ENCODE measurements at regions not wholly inside any gene's neighbourhood (a gene's known extent, or its start where the extent isn't known, plus 50 kb on each side); places are given as distances from the start of the nearest gene placed in this dataset.

DNA sequence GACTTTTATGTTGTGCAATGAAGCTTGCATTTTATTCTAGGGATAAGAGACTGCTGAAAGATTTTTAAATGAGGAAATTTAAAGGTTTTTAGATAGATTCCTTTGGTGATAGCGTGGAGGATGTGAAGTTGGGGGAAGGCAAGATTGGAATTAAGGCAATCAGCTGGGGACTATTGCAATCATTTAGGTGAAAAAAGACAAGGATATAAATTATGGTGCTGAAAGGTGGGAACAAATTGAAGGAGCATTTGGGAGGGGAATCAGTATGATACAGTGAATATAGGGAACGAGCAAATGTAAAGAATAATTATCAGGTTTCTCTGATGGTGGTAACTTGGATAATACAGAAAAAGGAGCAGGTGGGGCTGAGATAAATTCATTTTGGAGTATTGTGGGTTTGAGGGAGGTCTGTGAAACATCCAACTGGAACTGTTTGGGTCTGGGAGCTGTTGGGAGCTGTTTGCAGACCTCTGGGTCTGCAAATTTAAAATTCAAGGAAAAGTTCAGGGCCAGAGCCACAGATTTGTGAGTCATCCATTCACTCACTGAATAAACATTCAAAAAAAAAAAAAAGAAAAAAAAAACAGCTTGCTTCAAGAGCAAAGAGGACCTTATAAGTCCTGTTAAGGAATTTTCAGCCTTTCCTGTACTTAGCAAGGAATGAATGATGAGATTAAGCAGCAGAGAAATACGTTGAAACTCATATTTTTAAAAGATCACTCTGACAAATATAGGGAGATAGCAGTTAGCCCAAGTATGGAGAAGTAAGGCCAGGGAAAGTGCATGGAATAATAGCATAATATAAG lies 257.5 kb upstream of the FN1 start:
- DNase-seq (ENCODE audit: low read depth in 2 of 2): peak in 1 of 2 donors; percentile 70

DNA sequence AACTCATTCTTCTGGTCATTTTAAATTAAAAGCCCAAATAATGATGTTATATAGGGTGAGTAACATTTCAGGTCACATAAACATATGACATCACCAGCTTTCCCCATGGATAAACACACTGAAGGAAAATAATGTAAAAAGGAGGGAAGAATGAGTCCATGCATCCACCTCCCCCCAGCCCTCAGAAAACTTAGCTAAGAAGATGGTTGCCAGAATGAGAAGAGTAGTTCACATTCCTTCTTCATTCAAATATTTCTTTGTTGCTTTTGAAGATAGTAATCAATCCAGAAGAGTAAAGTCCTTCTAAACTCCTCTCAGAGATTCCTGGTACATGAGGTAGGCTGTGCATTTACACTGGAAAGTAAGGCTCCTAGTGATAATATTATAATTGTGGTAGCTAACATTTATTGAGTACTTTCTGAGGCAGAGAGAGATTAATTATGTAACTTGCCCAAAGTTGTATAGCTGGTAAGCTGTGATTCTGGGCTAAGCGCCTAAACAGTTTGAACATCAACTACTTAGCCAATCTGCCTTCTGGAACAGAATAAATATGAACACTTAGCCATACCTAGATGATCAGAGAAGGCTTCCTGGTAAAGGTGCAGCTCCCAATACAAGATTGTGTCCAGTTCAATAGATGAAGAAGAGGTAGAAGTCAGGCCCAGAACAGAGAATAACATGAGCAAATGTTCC lies 256.7 kb upstream of the FN1 start:
- peak in 1 of 2 donors; percentile 50 for DNase-seq (ENCODE audit: low read depth in 2 of 2)

DNA sequence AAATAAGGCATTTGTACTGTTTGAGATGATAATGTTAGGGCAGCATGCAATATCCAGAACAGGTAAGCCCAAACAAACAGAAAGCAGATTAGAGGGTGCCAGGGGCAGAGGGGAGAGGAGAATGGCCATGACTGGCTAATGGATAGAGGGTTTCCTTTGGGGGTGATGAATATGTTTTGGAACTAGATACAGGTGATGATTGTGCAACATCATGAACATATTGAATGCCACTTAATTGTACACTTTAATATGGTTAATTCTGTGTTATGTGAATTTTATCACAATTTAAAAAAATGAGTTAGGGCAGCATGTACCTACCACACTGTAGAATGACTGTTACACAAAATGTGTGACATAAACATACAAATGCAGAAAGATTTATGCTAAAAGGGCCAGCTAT lies 255.5 kb upstream of the FN1 start:
- DNase-seq (ENCODE audit: low read depth in 2 of 2): no peak

DNA sequence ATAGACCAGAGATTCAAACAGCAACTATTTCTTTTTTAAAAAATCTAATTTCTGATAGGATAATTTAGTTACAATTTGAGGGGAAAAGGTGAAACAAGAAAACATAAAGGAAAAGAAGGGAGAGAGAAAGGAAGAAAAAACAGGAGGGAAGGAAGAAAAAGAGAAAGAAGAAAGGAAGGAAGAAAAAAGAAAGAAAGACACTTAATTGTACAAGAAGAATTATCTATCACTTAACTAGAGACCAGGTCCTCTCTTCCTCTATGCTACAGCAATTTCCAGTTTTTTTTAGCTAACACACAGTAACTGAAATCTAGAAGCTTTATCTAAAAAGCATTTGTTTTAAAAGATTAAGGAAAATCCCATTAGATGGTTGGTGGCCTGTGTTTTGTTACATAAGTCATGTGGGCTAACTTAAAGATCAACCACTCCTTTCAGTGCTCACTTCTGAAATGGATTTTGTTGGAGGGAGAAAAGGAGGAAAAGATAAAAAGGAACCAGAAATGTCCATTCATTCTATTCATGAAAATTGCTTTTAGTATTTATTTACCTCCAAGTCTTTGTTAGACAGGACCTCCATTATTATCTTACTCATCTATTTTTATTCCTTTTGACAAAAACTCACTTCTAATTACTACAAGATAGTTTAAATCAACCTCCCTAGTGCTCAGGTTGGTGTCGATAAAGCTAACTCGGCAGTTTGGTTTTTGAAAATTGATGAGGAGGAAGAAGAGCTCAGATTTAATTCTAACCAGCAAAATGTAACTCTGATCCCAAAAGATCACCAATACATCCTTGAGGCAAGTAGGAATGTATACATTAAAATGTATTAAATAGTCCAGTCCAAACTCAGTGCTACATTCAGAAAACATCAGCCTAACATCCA lies 251.5 kb upstream of the FN1 start:
- no peak for DNase-seq (ENCODE audit: low read depth in 2 of 2)

DNA sequence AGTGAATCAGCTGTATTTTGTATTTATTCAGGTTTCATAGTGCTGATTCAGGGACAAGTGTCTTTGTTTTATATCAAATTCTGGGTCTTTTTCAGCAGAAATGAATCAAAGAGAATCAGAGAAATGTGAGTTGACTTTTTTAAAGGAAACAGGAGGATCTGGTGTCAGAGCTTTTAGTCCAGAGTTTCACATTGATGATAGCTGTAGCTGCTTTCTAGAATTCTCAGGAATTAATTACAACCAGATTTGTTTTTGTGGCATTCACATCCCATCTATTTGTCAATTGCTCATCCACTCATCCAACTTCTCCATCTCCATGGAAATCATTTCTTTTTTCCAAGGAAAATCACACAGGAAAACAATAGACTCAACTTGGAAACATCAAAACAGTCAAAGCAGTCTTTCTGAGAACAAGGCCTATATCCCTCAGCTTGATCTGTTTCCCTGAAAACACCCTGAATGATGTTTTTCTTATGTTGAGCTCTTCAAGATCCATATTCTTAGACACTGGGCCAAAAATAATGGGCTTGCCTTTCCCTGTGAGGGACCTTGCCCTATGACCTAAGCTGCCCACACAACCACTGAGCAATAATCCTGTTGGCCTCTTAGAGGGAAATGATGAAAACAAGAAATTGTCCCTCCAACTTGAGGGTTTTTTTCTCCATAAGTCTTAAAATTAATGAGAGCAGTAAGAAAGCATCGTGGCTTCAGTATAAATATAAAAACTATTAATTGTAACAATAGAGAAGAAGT lies 249.5 kb upstream of the FN1 start:
- DNase-seq (ENCODE audit: low read depth in 2 of 2): no peak

DNA sequence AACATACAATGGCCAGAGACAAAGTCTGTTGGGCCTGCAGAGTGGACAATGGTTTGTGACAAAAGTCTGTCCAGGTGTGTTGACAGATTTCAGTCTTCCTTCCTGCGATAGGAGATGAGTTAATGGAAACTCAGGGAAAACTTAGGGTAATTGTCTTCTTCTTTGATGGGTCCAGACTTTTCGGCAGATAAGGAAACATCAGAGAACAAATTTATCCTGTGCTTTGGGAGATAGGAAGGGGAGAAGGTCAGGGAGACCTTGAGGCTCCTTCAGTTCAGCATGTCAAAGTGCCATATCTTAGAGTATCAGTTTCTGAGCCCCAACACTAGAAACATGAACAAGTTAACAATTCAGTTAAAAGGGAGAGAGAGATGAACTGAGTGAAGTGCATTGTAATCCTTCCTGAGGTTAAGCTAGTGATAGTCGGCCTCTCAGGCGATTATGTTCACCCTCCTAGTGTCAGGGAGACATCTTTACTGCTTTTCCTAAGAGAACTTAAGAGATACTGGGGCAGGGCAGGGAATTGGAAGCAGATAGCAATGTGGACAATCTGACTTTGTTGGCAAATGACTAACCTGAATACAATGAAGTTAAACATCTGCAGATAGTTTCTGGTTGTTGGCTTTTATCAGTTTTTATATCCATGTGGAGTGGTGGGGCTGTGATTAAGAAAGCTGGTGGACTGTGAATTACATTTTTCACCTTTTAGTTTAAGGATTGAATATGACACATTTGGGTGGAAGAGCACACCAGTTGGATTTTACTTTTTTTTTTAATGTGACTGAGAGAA lies 248.8 kb upstream of the FN1 start:
- DNase-seq (ENCODE audit: low read depth in 2 of 2): no peak

DNA sequence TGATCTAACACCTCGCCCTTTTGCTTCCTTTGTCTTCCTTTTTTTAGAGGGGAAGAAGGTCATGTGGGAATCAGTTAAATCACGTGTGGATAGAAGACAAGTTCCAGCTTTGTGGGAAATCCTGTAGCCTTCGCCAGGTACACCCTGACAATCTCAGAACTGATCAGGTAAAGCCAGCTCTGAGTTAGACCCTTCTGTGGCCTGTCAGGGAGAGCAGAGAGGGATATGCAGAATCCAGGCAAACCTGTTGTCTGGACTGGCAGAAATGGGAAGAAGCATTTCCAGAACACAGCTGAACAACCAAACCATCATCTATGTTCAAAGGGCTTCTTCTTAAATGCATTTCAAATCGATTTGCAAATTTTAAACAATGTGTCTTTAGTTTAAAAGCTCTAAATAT lies 247.4 kb upstream of the FN1 start:
- no peak for DNase-seq (ENCODE audit: low read depth in 2 of 2)

DNA sequence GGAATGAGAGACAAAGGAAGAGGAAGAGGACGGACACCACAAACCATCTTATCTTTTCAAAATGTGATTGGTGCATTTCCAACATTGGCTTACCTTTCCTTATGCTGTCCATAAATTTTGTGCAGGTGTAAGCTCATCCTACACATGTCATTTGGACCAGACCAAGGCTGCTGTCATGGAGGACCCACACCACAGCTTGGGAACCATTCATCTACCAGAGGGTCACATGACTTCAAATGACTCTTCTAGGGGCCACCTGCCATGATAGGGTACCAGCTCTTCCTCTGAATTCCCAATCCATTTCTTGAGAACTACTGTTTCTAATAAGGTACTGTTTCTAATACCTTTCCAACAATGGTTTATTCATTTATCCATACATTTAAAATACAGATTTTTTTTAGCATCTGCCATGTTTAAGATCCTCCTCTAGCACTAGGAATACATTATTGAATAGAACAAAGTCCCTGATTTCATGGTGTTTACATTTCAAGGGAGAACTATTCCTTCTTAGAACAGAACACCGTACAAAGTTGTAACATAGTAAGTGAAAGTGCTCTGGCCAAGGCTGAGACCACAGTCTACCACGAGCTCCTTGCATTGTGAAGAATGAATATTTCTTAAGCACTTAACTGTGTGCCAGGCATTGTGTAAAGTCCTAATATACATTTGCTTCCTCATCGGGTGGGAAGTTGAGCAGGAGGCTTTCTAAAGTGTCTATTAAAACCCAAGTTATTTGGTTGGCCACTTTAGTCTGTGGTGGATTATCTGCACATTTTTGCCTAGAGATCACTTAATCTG lies 246.1 kb upstream of the FN1 start:
- no peak for DNase-seq (ENCODE audit: low read depth in 2 of 2)

DNA sequence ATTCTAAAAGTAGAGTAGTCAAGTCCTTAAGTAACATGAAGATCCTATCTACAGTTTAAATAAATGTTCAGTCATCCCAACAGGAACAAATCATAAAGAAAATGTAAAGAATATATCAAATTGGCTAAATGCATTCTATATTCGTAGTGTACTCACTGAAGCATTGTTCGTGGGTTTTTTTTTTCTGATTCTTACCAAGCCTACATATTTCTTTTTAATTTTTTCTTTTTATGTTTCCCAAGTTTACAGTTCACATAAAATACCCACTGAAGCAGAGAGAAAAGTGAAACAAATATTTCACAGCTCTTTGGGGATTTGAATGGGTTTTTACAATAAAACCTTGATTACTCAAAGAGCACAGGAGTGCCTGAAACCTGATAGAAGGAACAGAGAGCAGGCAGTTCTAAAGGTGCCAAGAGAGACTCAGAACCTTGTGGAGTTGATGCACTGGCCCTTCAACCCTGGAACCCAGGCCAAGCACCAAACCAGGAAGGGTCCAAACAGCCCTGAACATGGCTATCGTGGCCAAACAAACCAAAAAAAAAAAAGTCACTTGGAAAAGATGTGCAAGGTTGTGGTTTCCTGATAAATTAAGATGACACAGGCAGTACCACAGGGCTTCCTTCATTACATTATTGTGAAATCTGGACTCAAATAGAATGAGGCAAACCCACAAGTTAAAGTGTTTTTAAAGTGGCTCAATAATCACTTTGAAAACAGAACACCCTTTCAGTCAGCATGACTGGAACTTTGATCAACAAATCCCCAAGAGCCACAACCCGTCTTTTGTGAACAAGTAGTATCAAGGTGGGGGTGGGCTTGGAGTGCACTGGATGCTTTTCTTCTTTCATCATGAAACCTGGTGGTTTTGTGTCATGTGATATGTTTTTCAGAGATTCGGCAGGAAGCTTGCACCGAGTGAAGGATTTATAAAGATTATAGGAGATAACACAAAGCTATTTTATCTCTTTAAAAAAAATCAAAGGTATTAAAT lies 245.0 kb upstream of the FN1 start:
- no peak for DNase-seq (ENCODE audit: low read depth in 2 of 2)

DNA sequence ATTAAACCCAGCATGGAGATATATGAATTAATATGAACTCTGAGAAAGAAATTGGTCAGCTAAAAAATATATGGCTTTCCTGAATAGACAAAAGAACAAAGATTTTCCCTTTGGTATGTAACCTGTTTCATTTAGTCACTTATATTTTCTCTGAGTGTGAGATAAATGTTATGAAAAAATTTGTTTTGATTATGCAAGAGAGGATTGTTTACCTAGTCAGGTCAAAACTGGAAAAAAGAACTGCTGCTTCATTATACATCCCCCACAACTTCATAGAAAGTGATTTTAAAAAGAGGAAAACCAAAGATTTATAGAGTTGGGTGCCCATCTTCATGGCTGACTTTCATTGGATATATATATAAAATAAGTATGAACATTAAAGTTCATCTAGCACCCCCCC lies 242.2 kb upstream of the FN1 start:
- DNase-seq (ENCODE audit: low read depth in 2 of 2): no peak

DNA sequence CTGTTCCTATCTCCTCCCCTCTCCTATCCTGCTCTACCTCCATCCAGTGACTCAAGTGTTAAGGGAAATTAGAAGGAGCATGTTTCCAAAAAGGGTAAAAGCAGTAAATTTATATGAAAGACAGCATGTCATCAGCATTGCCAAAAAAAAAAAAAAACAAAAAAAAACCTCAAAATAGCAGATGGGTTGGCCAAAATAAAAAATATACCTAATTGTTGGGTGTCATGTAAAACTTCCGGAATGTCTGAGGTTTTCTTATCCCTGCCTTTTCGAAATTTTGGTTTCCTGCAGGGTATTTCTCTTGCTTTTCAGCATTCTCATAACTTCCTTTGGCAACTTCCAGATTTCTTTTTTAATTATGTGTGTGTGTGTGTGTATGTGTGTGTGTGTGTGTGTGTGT lies 241.6 kb upstream of the FN1 start:
- DNase-seq (ENCODE audit: low read depth in 2 of 2): no peak

DNA sequence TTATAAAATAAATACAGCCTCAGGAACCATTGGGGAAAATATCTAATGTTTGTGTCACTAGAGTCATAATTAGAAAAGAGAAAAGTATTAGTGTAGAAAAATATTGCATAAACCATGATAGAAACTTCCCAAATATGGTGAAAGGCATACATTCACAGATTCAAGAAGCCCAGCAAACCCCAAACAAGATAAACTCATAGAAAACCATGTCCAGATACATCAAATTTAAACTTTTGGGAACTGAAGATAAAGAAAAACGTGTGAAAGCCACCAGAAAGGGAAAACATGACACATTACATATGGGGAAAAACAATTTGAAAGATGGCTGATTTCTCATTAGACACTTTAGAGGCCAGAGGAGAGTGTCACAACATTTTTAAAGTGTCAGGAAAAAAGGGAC lies 236.5 kb upstream of the FN1 start:
- no peak for DNase-seq (ENCODE audit: low read depth in 2 of 2)

DNA sequence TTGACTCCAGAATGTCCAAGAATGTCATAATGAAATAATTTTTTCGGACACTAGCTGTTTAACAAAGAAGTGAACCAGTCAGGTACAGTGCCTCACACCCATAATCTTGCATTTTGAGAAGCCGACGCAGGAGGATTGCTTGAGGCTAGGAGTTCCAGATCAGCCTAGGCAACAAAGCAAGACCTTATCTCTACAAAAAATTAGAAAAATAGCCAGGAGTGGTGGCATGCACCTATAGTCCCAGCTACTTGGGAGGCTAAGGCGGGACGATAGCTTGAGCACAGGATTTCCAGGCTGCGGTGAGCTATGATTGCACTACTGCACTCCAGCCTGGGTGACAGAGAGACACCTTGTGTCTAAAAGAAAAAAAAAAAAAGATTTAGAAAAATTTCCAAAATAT lies 235.8 kb upstream of the FN1 start:
- no peak for DNase-seq (ENCODE audit: low read depth in 2 of 2)

DNA sequence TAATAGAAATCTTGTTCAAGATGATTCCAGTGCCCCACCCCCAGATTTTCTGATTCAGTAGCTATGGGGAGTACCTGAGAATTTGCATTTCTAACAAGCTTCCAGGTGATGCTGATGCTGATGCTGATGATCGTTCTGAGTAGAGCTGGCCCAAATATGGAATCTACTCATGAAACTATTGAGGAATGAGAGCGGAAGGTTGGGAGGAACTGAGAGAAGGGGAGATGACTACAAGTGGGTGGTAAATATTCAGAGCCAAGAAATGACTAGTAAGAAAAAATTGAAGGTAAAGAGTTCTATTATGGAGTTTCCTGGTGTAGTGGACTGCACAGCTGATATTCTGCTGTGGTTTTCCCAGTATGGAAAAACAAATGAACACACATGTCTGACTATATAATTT lies 235.4 kb upstream of the FN1 start:
- no peak for DNase-seq (ENCODE audit: low read depth in 2 of 2)

DNA sequence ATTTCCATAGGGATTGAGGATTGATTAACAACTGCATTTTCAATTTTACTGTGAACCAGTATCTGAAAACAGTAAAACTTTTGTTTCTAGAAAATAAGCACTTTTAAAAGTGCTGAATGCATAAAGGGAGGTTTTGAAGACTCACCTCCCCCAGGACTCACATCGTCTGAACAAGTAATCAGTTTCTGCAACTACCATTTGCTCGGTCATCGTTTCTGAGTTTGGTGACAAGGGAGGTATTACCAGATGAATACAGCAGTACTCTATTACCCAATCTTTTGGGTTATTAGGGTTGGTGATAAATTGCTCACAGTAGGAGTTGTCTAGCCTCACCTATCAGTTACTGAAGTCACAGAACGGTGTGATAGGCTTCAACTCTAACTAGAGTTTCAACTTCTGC lies 234.5 kb upstream of the FN1 start:
- no peak for DNase-seq (ENCODE audit: low read depth in 2 of 2)

DNA sequence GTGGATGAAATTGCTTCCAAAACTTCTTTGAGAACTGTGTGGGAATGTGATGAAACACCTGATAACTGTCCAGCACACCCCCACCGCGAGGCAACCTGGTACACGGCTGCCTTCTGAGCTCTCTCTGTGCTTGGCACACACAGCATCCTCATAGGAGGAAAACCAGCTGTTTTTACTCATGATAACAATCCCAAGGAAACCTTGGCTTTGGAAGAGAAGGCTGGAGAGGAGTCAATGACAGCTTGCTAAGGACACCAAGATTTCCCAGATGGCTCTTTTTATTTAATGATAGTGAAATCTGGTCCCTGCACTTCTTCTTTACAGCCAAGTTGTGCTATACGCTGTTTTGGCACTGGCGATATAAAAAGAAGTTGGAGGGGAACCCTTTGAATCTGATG lies 232.5 kb upstream of the FN1 start:
- DNase-seq (ENCODE audit: low read depth in 2 of 2): no peak

DNA sequence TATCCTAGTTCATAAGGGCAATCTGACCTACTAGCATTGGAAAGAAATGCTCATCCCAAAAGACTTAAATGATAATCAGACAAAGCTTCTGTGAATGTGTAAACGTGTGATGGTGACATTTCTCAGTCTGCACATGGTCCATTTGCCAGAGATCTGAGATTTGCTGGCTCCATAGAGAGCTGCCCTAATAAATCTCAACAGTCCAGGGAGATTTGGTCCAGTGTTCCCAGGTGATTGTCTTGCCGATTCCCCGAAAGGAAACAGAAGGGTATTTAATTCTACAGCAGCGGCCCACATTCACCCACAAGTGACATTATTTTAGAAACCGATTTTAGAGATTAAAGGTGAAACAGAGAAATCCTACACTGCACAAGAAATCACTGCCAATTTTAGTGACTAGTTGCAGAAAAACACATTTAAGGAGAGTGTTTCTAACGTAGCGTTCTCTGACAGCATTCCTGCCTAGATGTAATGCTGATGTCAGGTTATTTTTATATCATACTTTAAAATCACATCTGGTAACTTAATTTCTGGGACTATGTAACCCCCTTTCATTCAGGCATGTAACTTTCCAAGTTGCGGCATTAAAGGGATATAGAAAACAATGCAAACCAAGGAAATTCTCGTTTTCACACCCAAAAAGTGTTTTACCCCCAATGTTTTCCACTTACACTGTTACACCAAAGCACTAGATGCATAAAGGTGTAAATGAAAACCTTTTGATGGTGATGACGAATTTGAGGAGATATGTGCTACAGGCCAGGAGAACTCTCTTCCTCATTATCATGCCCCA lies 231.9 kb upstream of the FN1 start:
- DNase-seq (ENCODE audit: low read depth in 2 of 2): no peak

Data from dermis microvascular lymphatic vessel endothelial cell (primary cell).